Spinal cord (tissue), 9 donors: ENCODE measurements at regions not wholly inside any gene's neighbourhood (a gene's known extent, or its start where the extent isn't known, plus 50 kb on each side); places are given as distances from the start of the nearest gene placed in this dataset.

Experiments
- DNase-seq, 6 donors: peaks; one replicate each; pipeline versions ENCODE4 v3.0.0 to v3.0.0-alpha.2; 2013 to 2015; ENCODE audit warnings: low spot score in 6 of 6, low read depth in 4 of 6
- H3K27ac ChIP-seq: one replicate; pipeline ENCODE4 v1.5.1; 2013; ENCODE audit warnings: low read depth, low read length, control low read depth
- H3K27me3 ChIP-seq: one replicate; pipeline ENCODE4 v1.6.1; 2013; ENCODE audit warnings: low read length; ENCODE audit not compliant: control insufficient read depth, insufficient read depth
- H3K36me3 ChIP-seq: one replicate; pipeline ENCODE4 v1.6.1; 2013; ENCODE audit warnings: low read length; ENCODE audit not compliant: control insufficient read depth, insufficient read depth
- H3K4me1 ChIP-seq: one replicate; pipeline ENCODE4 v1.6.1; 2013; ENCODE audit warnings: low read length; ENCODE audit not compliant: control insufficient read depth, insufficient read depth
- H3K4me3 ChIP-seq: one replicate; pipeline ENCODE4 v1.5.1; 2013; ENCODE audit warnings: low read depth, low read length, control low read depth
- H3K9me3 ChIP-seq: one replicate; pipeline ENCODE4 v1.6.1; 2013; ENCODE audit warnings: low read length; ENCODE audit not compliant: control insufficient read depth, insufficient read depth
- WGBS: methylation state at CpG from one replicate; pipeline ENCODE4 v1.1.5; 2013; ENCODE audit warnings: missing lambda C conversion rate; ENCODE audit not compliant: insufficient coverage; 5-methylcytosine and 5-hydroxymethylcytosine counted together
- donor health status: healthy.

DNA sequence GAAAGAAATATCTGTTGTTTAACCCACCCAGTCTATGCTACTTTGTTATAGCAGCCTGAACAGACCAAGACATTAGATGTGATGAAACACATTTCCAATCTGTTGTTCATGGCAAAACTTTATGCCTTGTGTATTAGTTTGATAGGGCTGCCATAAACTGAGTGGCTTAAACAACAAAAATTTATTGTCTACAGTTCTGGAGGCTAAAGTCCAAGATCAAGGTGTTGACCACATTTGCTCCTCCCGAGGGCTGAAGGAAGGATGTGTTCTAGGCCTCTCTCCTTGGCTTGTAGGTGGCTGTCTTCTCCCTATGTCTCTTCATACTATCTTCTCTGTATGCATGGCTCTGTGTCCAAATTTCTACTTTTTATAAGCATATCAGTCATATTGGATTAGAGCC lies 94.1 kb upstream of the HIVEP3 start:
- H3K27me3 ChIP-seq = no peaks in the 10 kb centered on the region
- no CpG with 5 or more reads among the region's 1 CpG for WGBS
- peaks cover 2% of the 10 kb centered on the region for H3K4me1 ChIP-seq
- H3K4me3 ChIP-seq = no peak overlapping the region
- H3K36me3 ChIP-seq = no peaks in the 10 kb centered on the region
- DNase-seq = no peak
- no peaks in the 10 kb centered on the region for H3K9me3 ChIP-seq
- H3K27ac ChIP-seq = no peak overlapping the region

DNA sequence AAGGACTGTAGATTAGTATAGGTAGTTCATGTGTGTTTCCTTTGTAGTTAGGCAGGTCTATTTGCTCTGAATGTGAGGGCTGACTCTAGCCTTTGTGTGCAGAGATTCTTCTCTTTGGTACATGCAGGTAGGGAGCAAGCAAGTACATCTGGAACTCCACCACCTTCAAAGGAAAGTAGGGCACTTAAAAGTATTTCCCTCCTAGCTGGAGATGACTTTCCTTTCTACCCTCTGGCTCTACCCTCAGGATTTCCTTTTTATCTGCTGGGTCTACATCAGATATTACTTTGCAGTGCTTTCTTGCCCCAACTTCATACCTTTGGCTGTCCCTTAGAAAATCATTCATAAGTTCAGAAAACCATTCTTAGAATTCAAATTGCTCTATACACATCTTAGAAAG lies 91.7 kb upstream of the HIVEP3 start:
- H3K9me3 ChIP-seq = no peaks in the 10 kb centered on the region
- H3K27ac ChIP-seq = no peak overlapping the region
- no peak for DNase-seq
- H3K36me3 ChIP-seq = no peaks in the 10 kb centered on the region
- H3K4me1 ChIP-seq = peaks cover 2% of the 10 kb centered on the region
- H3K27me3 ChIP-seq = no peaks in the 10 kb centered on the region
- H3K4me3 ChIP-seq = no peak overlapping the region

DNA sequence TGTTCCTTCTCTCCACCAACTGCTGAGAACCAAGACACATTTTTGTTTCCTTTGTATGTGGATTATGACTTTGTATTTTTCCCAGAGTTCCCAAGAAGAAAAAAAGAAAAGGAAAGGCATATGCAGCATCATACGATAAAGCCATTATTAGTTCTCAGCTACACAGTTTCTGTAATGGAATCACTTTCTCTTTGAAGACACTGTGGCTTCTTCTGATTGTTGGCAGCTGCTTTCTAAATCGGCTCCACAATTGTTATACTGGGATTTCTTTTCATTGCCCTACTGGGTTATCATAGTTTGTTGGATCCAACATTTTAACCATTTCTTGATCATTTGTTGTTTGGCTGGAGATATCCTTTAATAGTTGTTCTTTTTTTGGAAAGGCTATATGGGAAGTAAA lies 89.5 kb upstream of the HIVEP3 start:
- H3K9me3 ChIP-seq = no peaks in the 10 kb centered on the region
- H3K36me3 ChIP-seq = no peaks in the 10 kb centered on the region
- no peak overlapping the region for H3K27ac ChIP-seq
- no peak overlapping the region for H3K4me3 ChIP-seq
- peak in 1 of 6 donors; percentile 30 for DNase-seq
- H3K4me1 ChIP-seq = no peaks in the 10 kb centered on the region
- no CpG with 5 or more reads among the region's 2 CpGs for WGBS
- H3K27me3 ChIP-seq = no peaks in the 10 kb centered on the region

- H3K4me3 ChIP-seq = no peak overlapping the region
- H3K27ac ChIP-seq = no peak overlapping the region
- DNase-seq = no peak
- no peaks in the 10 kb centered on the region for H3K27me3 ChIP-seq
- H3K4me1 ChIP-seq = no peaks in the 10 kb centered on the region
- H3K9me3 ChIP-seq = no peaks in the 10 kb centered on the region
- WGBS = no CpG with 5 or more reads among the region's 3 CpGs
- H3K36me3 ChIP-seq = no peaks in the 10 kb centered on the region
Observed at GRCh38 chr1:42006836-42007235, 88.1 kb upstream of the HIVEP3 start.

- H3K4me3 ChIP-seq = no peak overlapping the region
- H3K36me3 ChIP-seq = no peaks in the 10 kb centered on the region
- H3K4me1 ChIP-seq = no peaks in the 10 kb centered on the region
- no peaks in the 10 kb centered on the region for H3K27me3 ChIP-seq
- WGBS = 40% methylated on average over 1 of the region's 2 CpGs
- no peaks in the 10 kb centered on the region for H3K9me3 ChIP-seq
- no peak overlapping the region for H3K27ac ChIP-seq
- no peak for DNase-seq
Observed at GRCh38 chr1:42006093-42006492, 87.4 kb upstream of the HIVEP3 start.

DNA sequence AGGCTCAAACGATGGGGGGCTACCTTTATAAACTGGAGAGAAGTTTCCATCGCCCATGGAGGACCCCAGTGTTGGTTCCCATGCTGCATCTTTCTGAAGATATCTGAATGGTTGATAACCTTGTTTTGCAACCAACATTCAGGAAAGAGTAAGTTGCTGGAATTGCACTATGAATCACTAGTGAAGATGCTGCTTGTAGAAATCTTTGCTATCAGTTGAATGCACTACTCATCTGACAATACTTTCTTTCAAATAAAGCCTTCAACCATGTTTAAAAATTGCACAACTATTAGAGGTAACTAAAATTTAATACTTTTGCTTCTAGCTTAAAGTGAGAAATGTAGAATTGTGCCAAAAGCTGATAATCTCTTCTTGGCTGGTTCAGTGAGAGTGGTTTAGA lies 86.8 kb upstream of the HIVEP3 start:
- WGBS = 100% methylated on average over 2 of the region's 2 CpGs
- H3K27ac ChIP-seq = no peak overlapping the region
- H3K4me3 ChIP-seq = no peak overlapping the region
- H3K27me3 ChIP-seq = no peaks in the 10 kb centered on the region
- H3K36me3 ChIP-seq = no peaks in the 10 kb centered on the region
- no peak for DNase-seq
- H3K4me1 ChIP-seq = no peaks in the 10 kb centered on the region
- H3K9me3 ChIP-seq = no peaks in the 10 kb centered on the region

DNA sequence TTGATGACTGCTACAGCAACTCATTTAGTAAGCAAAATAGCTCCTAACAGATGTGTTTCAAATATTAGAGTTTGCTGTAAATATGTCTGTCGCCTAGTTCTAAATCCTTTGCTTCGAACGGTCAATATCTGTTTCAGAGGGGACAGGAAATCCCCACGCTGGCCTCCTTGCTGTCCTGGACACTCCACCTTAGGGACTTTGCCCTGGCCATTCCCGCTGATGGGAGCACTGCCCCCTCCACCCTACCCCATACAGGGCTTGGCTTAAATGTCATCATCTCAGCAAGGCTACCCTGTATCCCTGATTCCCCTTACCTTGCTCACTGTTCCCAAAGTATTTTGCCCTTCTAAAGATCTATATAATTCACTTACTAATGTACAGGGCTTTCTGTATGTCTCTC lies 86.1 kb upstream of the HIVEP3 start:
- Histone ChIP-seq H3K9me3 (no peaks in the 10 kb centered on the region), H3K4me1 (no peaks in the 10 kb centered on the region), H3K27me3 (no peaks in the 10 kb centered on the region), H3K36me3 (no peaks in the 10 kb centered on the region), H3K27ac (no peak overlapping the region), H3K4me3 (no peak overlapping the region)
- DNase-seq = no peak
- WGBS = 97% methylated on average over 4 of the region's 5 CpGs

DNA sequence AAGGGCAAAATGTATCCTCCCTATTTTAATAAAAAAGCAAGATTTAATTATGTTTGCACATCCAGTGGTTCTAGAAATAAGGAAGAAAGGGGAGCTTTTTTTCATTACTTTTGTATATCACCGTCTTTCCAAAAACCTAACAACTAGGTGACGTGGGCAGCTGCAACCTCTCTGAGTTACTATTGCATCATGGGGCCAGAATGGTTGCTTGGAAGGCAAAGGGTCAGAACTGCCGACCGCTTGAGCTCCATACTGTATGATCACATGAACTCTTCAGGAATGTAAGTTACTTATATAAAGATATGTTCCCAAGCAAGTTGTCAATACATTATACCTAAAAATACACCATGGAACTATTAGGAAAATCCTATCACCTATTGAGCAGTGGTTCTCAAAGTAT lies 85.6 kb upstream of the HIVEP3 start:
- Histone ChIP-seq H3K4me3 (no peak overlapping the region), H3K36me3 (no peaks in the 10 kb centered on the region), H3K27ac (no peak overlapping the region), H3K4me1 (no peaks in the 10 kb centered on the region), H3K9me3 (no peaks in the 10 kb centered on the region), H3K27me3 (no peaks in the 10 kb centered on the region)
- WGBS = no CpG with 5 or more reads among the region's 4 CpGs
- DNase-seq = no peak

GRCh38 chr1:42003433-42003832 lies 84.7 kb upstream of the HIVEP3 start:
- H3K27me3 ChIP-seq = no peaks in the 10 kb centered on the region
- no peak overlapping the region for H3K27ac ChIP-seq
- WGBS = 22% methylated on average over 4 of the region's 5 CpGs
- DNase-seq = peak in 3 of 6 donors; percentile 12 to 40 (median 25)
- H3K36me3 ChIP-seq = no peaks in the 10 kb centered on the region
- no peaks in the 10 kb centered on the region for H3K9me3 ChIP-seq
- no peaks in the 10 kb centered on the region for H3K4me1 ChIP-seq
- H3K4me3 ChIP-seq = no peak overlapping the region

DNA sequence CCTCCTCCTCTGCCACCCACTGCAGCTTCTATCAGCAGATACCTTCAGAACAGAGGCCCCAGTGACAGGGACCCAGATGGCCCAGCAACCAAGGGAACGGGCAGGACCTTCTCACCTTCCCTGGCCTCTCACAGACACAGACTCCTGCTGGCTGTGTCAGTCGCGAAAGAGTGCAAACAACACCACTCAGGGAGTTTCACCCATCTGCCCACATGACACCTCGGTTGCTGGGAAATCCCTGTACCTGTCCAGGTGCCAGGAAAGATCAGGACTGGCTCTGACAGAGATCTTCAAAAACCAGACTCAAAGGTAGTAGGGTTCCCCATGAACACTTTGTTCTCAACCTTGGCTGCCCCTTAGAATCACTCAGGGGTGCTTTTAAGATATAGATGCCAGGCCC lies 83.5 kb upstream of the HIVEP3 start:
- 77% methylated on average over 2 of the region's 4 CpGs for WGBS
- H3K4me1 ChIP-seq = no peaks in the 10 kb centered on the region
- no peaks in the 10 kb centered on the region for H3K9me3 ChIP-seq
- no peaks in the 10 kb centered on the region for H3K27me3 ChIP-seq
- no peak for DNase-seq
- H3K27ac ChIP-seq = no peak overlapping the region
- no peaks in the 10 kb centered on the region for H3K36me3 ChIP-seq
- no peak overlapping the region for H3K4me3 ChIP-seq
